Parathyroid adenoma (tissue), 2 donors: ENCODE measurements at regions not wholly inside any gene's neighbourhood (a gene's known extent, or its start where the extent isn't known, plus 50 kb on each side); places are given as distances from the start of the nearest gene placed in this dataset.

Source experiments
- H2AFZ ChIP-seq: fragments of 300-600 bp; sonication (generic); one replicate; pipeline ENCODE4 v1.7.0; 2017; ENCODE audit warnings: antibody characterized with exemption, mild to moderate bottlenecking
- H3K27ac ChIP-seq: fragments of 300-600 bp; sonication (generic); one replicate; pipeline ENCODE4 v1.7.0; 2017
- H3K27me3 ChIP-seq: fragments of 300-600 bp; sonication (generic); one replicate; pipeline ENCODE4 v1.7.0; 2017; ENCODE audit warnings: low read length; ENCODE audit not compliant: control insufficient read depth, insufficient read depth
- H3K36me3 ChIP-seq: fragments of 300-600 bp; sonication (generic); one replicate; pipeline ENCODE4 v1.7.0; 2017; ENCODE audit warnings: low read length; ENCODE audit not compliant: control insufficient read depth, insufficient read depth
- H3K4me1 ChIP-seq: fragments of 300-600 bp; sonication (generic); one replicate; pipeline ENCODE4 v1.7.0; 2017; ENCODE audit warnings: control low read depth
- H3K4me2 ChIP-seq: fragments of 300-600 bp; sonication (generic); one replicate; pipeline ENCODE4 v1.7.0; 2017; ENCODE audit warnings: low read length
- H3K4me3 ChIP-seq: fragments of 300-600 bp; sonication (generic); one replicate; pipeline ENCODE4 v1.7.0; 2017; ENCODE audit warnings: low read depth, low read length
- H3K79me2 ChIP-seq: fragments of 300-600 bp; sonication (generic); one replicate; pipeline ENCODE4 v1.7.0; 2017; ENCODE audit warnings: control low read depth
- H3K9ac ChIP-seq: fragments of 300-600 bp; sonication (generic); one replicate; pipeline ENCODE4 v1.7.0; 2017; ENCODE audit warnings: mild to moderate bottlenecking
- H3K9me3 ChIP-seq: fragments of 300-600 bp; sonication (generic); one replicate; pipeline ENCODE4 v1.7.0; 2017; ENCODE audit warnings: low read length; ENCODE audit not compliant: control insufficient read depth
- TF ChIP-seq, protein P1 (sequence below): fragments of 300-600 bp; sonication (generic); IDR thresholded peaks from one replicate; pipeline ENCODE4 v1.7.0; 2017; ENCODE audit warnings: antibody characterized with exemption, mild to moderate bottlenecking
- donor health status: primary hyperparathyroidism.

DNA sequence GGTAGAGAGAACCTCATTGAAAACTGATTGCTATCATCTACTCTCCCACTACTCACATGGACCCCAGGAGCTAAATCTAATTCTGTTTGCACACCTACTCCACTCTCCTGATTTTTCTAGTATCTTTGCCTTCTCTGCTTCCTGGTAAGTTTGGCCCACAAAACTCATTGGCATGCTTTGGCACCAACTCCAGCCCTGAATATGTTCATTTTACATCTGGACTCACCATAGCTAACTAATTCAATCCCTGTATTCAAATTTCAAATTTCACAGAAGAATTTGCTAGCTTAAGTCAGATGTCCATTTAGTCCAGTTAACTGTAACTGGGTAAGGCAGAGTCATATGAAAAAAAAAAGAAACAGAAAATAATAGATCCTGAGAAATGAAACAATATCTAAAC lies 442.1 kb downstream of the SUCLG1 start:
- Histone ChIP-seq H2AFZ (no peak overlapping the region), H3K4me3 (no peak overlapping the region), H3K9ac (no peak overlapping the region), H3K27me3 (no peaks in the 10 kb centered on the region), H3K4me1 (no peaks in the 10 kb centered on the region), H3K79me2 (no peaks in the 10 kb centered on the region), H3K36me3 (no peaks in the 10 kb centered on the region), H3K4me2 (no peak overlapping the region), H3K27ac (no peak overlapping the region), H3K9me3 (no peaks in the 10 kb centered on the region)
- TF ChIP-seq, protein P1, sequence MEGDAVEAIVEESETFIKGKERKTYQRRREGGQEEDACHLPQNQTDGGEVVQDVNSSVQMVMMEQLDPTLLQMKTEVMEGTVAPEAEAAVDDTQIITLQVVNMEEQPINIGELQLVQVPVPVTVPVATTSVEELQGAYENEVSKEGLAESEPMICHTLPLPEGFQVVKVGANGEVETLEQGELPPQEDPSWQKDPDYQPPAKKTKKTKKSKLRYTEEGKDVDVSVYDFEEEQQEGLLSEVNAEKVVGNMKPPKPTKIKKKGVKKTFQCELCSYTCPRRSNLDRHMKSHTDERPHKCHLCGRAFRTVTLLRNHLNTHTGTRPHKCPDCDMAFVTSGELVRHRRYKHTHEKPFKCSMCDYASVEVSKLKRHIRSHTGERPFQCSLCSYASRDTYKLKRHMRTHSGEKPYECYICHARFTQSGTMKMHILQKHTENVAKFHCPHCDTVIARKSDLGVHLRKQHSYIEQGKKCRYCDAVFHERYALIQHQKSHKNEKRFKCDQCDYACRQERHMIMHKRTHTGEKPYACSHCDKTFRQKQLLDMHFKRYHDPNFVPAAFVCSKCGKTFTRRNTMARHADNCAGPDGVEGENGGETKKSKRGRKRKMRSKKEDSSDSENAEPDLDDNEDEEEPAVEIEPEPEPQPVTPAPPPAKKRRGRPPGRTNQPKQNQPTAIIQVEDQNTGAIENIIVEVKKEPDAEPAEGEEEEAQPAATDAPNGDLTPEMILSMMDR, result no peak

GRCh38 chr2:84016183-84016582 lies 442.9 kb downstream of the SUCLG1 start:
- Histone ChIP-seq H3K79me2 (no peaks in the 10 kb centered on the region), H3K27me3 (no peaks in the 10 kb centered on the region), H3K9me3 (no peaks in the 10 kb centered on the region), H3K4me3 (no peak overlapping the region), H3K9ac (no peak overlapping the region), H3K4me2 (no peak overlapping the region), H3K27ac (no peak overlapping the region), H2AFZ (no peak overlapping the region), H3K4me1 (no peaks in the 10 kb centered on the region), H3K36me3 (no peaks in the 10 kb centered on the region)
- TF ChIP-seq, protein P1, result no peak

DNA sequence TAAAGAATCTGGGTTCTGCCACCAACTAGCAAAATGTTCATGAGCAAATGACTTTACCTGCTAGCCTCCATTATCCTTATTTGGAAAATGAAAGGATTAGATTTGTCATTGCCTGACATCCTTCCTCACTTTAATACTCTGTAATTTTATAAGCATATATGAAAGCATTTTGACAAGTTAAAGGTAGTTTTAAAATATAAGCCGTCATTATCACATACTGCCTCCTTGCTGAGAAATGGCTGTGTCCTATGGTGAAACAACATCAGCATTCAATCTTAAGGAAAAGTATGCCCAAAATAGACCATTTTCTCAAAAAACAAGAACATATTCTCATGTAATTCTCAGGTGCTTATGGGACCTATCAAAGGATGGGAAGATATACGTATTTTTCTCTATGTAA lies 461.2 kb downstream of the SUCLG1 start:
- Histone ChIP-seq H3K36me3 (no peaks in the 10 kb centered on the region), H3K27ac (no peak overlapping the region), H3K4me2 (no peak overlapping the region), H3K27me3 (no peaks in the 10 kb centered on the region), H2AFZ (no peak overlapping the region), H3K4me3 (no peak overlapping the region), H3K9ac (no peak overlapping the region), H3K4me1 (no peaks in the 10 kb centered on the region), H3K9me3 (no peaks in the 10 kb centered on the region), H3K79me2 (no peaks in the 10 kb centered on the region)
- TF ChIP-seq, protein P1, result no peak

DNA sequence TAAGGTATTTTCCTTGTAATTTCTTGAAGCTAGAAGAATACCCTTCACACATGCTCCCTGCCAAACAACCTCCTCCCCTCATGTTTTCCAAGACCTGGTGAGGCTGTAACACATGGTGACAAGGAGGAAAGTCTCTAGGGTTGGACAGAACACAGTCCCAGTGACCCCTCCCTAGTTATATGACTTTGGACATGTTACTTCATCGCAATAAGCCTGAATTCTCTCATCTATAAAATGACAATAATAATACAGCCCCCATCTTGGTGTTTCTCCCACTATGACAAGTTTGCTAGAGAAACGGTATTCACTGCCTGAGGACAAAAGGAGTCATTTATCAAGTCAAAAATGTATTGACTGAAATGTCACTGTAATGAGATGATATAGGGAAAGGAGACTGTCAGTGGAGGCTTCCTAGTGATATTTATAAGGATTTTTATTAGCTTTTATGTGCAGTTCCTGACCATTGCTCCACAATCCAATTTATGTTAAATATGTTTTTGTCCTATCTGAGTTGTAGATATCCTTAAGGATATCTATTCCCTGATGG lies 464.4 kb downstream of the SUCLG1 start:
- no peak overlapping the region for H3K4me3 ChIP-seq

More for the DNA sequence above, 464.4 kb downstream of the SUCLG1 start:
- Histone ChIP-seq H3K79me2 (no peaks in the 10 kb centered on the region), H3K27me3 (no peaks in the 10 kb centered on the region), H2AFZ (no peak overlapping the region), H3K27ac (no peak overlapping the region), H3K4me2 (no peak overlapping the region), H3K9ac (no peak overlapping the region), H3K9me3 (no peaks in the 10 kb centered on the region), H3K36me3 (no peaks in the 10 kb centered on the region), H3K4me1 (no peaks in the 10 kb centered on the region)
- TF ChIP-seq, protein P1, result no peak
